ENCODE measurements at regions not wholly inside any gene's neighbourhood (a gene's known extent, or its start where the extent isn't known, plus 50 kb on each side); places are given as distances from the start of the nearest gene placed in this dataset.

DNA sequence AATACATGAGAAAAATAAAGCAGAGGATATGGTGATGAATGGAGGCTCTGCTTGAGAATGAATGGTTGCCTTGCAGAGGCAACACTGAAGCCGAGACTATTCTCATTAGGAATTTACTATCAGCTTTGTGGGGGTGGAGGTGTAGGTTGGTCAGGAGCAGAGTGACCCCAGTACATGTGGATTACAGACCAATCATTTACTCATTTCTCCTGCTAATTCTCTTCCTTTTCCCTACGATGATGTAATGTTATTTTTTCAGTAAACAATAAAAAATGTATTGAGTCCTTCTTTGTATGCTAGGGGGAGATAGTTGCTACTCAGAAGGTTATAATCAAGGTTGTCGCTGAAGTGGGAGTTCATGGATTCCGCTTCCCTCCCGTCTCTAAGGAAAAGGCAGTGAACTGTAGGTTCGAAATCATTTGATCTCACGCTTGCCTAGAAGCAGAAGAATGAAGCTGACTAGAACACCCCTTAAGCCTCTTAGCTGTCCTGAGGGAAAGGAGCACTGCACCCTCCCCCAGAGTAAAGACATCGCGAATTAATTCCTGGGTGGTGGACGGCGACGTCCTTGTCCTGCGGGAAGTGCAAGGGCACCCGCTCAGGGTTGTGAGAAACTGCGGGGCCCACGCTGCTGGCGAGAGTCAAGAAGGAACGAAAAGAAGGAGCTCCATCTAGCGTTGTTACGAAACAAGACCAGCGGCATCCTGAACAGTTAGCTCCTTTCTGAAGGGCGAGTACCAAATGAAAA, 213.2 kb upstream of the PFN2 start:
- Histone ChIP-seq H3K4me2 (ENCODE audit: control insufficient read depth, extremely low read depth, insufficient read depth, low read depth, low read length) (peak overlapping the region; percentile 87), H3K27ac (ENCODE audit: control insufficient read depth, insufficient read depth, low read length) (no peak overlapping the region), H3K4me1 (ENCODE audit: control insufficient read depth, extremely low read depth, insufficient read depth, low read length) (peaks cover 4% of the 10 kb centered on the region), H3K79me2 (ENCODE audit: control insufficient read depth, insufficient read depth, low read length) (no peaks in the 10 kb centered on the region), H3K4me3 (ENCODE audit: control insufficient read depth in 2 of 3, extremely low read depth in 1 of 3, insufficient read depth in 2 of 3, low read depth in 1 of 3, low read length in 3 of 3) (peak overlapping the region in 2 of 3 experiments; percentile 24 to 56), H3K36me3 (ENCODE audit: control insufficient read depth in 2 of 2, extremely low read depth in 1 of 2, insufficient read depth in 2 of 2, low read length in 2 of 2) (no peaks in the 10 kb centered on the region), H3K9me1 (ENCODE audit: control insufficient read depth, extremely low read depth, insufficient read depth, low read length) (no peaks in the 10 kb centered on the region), H2AFZ (ENCODE audit: control insufficient read depth, low read length) (peak overlapping the region; percentile 87), H3K27me3 (ENCODE audit: control insufficient read depth, extremely low read depth, insufficient read depth, low read length) (no peaks in the 10 kb centered on the region), H3K9me3 (ENCODE audit: control insufficient read depth, low read depth, low read length) (no peaks in the 10 kb centered on the region), H3K9ac (ENCODE audit: control insufficient read depth, extremely low read depth, insufficient read depth, low read length) (peak overlapping the region; percentile 35), H4K20me1 (ENCODE audit: control insufficient read depth, extremely low read depth, insufficient read depth, low read length) (no peaks in the 10 kb centered on the region)
- dilution Hi-C loops (cut with MboI; ENCODE audit: extremely low pct_ligation_motif_present, low sequenced_read_pairs): no loop called here
- TF ChIP-seq, protein P1, sequence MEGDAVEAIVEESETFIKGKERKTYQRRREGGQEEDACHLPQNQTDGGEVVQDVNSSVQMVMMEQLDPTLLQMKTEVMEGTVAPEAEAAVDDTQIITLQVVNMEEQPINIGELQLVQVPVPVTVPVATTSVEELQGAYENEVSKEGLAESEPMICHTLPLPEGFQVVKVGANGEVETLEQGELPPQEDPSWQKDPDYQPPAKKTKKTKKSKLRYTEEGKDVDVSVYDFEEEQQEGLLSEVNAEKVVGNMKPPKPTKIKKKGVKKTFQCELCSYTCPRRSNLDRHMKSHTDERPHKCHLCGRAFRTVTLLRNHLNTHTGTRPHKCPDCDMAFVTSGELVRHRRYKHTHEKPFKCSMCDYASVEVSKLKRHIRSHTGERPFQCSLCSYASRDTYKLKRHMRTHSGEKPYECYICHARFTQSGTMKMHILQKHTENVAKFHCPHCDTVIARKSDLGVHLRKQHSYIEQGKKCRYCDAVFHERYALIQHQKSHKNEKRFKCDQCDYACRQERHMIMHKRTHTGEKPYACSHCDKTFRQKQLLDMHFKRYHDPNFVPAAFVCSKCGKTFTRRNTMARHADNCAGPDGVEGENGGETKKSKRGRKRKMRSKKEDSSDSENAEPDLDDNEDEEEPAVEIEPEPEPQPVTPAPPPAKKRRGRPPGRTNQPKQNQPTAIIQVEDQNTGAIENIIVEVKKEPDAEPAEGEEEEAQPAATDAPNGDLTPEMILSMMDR (optimal IDR thresholded peaks at IDR 0.05 in 1 of 3, IDR thresholded peaks at IDR 0.05 in 1 of 3, conservative IDR thresholded peaks at IDR 0.05 in 1 of 3; ENCODE audit: extremely low read depth in 1 of 3, insufficient read depth in 2 of 3, low read length in 3 of 3): peak; percentile 73 to 90 (median 73)
- no peak for TF ChIP-seq EZH2 (IDR thresholded peaks at IDR 0.05; ENCODE audit: low read length)
- FAIRE-seq (peak; percentile 93), DNase-seq (ENCODE audit: low read depth, low spot score) (no peak)

DNA sequence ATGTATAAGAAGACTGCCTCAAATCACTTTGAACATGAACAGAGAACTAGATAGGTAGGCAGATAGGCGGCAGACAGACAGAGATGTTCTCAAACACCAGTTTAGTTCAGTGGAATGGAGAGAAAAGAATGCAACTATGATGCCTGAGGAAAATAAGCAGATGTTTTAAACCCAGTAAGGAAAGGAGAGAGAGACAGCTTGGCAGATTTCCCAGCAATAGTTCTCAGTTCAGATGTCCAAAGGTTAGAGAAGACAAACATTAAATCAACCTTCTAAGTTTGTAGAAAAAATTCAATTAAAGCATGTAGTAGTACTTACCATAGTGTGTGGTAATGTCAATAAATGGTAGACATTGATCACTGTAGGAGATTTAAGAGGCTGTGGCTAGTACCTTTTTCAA, 209.6 kb upstream of the PFN2 start:
- Histone ChIP-seq H3K4me1 (ENCODE audit: control insufficient read depth, extremely low read depth, insufficient read depth, low read length) (peaks cover 4% of the 10 kb centered on the region), H3K79me2 (ENCODE audit: control insufficient read depth, insufficient read depth, low read length) (no peaks in the 10 kb centered on the region), H3K9me1 (ENCODE audit: control insufficient read depth, extremely low read depth, insufficient read depth, low read length) (no peaks in the 10 kb centered on the region), H3K27me3 (ENCODE audit: control insufficient read depth, extremely low read depth, insufficient read depth, low read length) (no peaks in the 10 kb centered on the region), H3K4me3 (ENCODE audit: control insufficient read depth in 2 of 3, extremely low read depth in 1 of 3, insufficient read depth in 2 of 3, low read depth in 1 of 3, low read length in 3 of 3) (no peak overlapping the region), H4K20me1 (ENCODE audit: control insufficient read depth, extremely low read depth, insufficient read depth, low read length) (no peaks in the 10 kb centered on the region), H3K27ac (ENCODE audit: control insufficient read depth, insufficient read depth, low read length) (no peak overlapping the region), H2AFZ (ENCODE audit: control insufficient read depth, low read length) (no peak overlapping the region), H3K36me3 (ENCODE audit: control insufficient read depth in 2 of 2, extremely low read depth in 1 of 2, insufficient read depth in 2 of 2, low read length in 2 of 2) (no peaks in the 10 kb centered on the region), H3K9ac (ENCODE audit: control insufficient read depth, extremely low read depth, insufficient read depth, low read length) (no peak overlapping the region), H3K4me2 (ENCODE audit: control insufficient read depth, extremely low read depth, insufficient read depth, low read depth, low read length) (no peak overlapping the region), H3K9me3 (ENCODE audit: control insufficient read depth, low read depth, low read length) (no peaks in the 10 kb centered on the region)
- dilution Hi-C loops (cut with MboI; ENCODE audit: extremely low pct_ligation_motif_present, low sequenced_read_pairs): no loop called here
- no peak for FAIRE-seq
- DNase-seq (ENCODE audit: low read depth, low spot score): no peak
- TF ChIP-seq EZH2 (IDR thresholded peaks at IDR 0.05; ENCODE audit: low read length): no peak

DNA sequence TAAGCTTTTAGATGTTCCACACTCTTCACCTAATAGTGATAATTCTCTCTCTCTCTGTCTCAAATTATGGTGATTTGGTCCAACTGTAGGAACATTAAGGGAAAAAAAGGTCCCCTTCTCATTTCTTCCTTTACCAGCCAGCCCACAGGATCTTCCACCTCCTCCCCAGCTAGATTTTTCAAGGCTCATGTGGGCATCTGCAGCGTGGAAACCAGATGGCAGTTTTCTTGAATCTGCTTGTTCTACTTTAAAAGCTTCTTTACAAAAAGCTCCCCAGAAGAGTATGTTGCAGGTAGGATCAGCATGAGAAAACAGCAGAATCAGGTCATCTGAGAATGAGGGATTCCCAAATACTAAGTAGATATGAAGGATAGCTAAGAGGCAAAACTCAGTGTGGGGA, 208.6 kb upstream of the PFN2 start:
- DNase-seq (ENCODE audit: low read depth, low spot score): no peak
- Histone ChIP-seq H3K27me3 (ENCODE audit: control insufficient read depth, extremely low read depth, insufficient read depth, low read length) (no peaks in the 10 kb centered on the region), H3K79me2 (ENCODE audit: control insufficient read depth, insufficient read depth, low read length) (no peaks in the 10 kb centered on the region), H3K36me3 (ENCODE audit: control insufficient read depth in 2 of 2, extremely low read depth in 1 of 2, insufficient read depth in 2 of 2, low read length in 2 of 2) (no peaks in the 10 kb centered on the region), H3K4me1 (ENCODE audit: control insufficient read depth, extremely low read depth, insufficient read depth, low read length) (peaks cover 4% of the 10 kb centered on the region), H2AFZ (ENCODE audit: control insufficient read depth, low read length) (no peak overlapping the region), H4K20me1 (ENCODE audit: control insufficient read depth, extremely low read depth, insufficient read depth, low read length) (no peaks in the 10 kb centered on the region), H3K27ac (ENCODE audit: control insufficient read depth, insufficient read depth, low read length) (no peak overlapping the region), H3K9me1 (ENCODE audit: control insufficient read depth, extremely low read depth, insufficient read depth, low read length) (no peaks in the 10 kb centered on the region), H3K4me3 (ENCODE audit: control insufficient read depth in 2 of 3, extremely low read depth in 1 of 3, insufficient read depth in 2 of 3, low read depth in 1 of 3, low read length in 3 of 3) (no peak overlapping the region), H3K4me2 (ENCODE audit: control insufficient read depth, extremely low read depth, insufficient read depth, low read depth, low read length) (no peak overlapping the region), H3K9ac (ENCODE audit: control insufficient read depth, extremely low read depth, insufficient read depth, low read length) (no peak overlapping the region), H3K9me3 (ENCODE audit: control insufficient read depth, low read depth, low read length) (no peaks in the 10 kb centered on the region)
- dilution Hi-C loops (cut with MboI; ENCODE audit: extremely low pct_ligation_motif_present, low sequenced_read_pairs): no loop called here
- TF ChIP-seq, protein P1 (optimal IDR thresholded peaks at IDR 0.05 in 1 of 3, IDR thresholded peaks at IDR 0.05 in 1 of 3, conservative IDR thresholded peaks at IDR 0.05 in 1 of 3; ENCODE audit: extremely low read depth in 1 of 3, insufficient read depth in 2 of 3, low read length in 3 of 3): no peak
- no peak for TF ChIP-seq EZH2 (IDR thresholded peaks at IDR 0.05; ENCODE audit: low read length)
- FAIRE-seq: no peak
